ENCODE measurements at regions not wholly inside any gene's neighbourhood (a gene's known extent, or its start where the extent isn't known, plus 50 kb on each side); places are given as distances from the start of the nearest gene placed in this dataset.

DNA sequence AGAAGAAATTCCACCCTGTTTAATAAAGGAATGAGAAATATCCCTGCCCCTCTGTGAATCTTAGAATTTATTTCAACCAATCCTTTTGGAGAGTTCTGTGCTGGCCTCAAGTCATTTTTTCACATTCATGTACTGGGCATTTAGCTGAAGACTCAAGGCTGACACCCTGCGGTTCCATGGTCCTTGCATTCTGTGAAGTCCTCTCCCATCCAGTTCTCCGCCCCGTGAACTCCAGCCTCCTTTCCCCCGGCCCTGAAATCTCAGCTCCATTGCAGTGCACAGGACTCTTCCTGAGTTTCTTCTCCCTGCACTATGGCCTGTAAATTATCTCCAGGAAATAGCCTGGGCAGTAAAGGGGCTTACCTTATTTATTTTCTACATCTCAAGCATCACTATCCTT lies 183.0 kb upstream of the KCND2 start:
- WGBS = 67% methylated on average over 4 of the region's 4 CpGs
- Histone ChIP-seq H3K9me3 (ENCODE audit: control insufficient read depth in 4 of 4, low read length in 3 of 4) (peaks cover 0 to 2% (median 0%) of the 10 kb centered on the region in 4 donors), H3K27ac (ENCODE audit: low read depth in 1 of 2, low read length in 2 of 2) (no peak overlapping the region), H3K4me1 (ENCODE audit: control insufficient read depth in 4 of 4, insufficient read depth in 4 of 4, low read length in 3 of 4) (no peaks in the 10 kb centered on the region), H3K4me3 (ENCODE audit: low read depth in 1 of 3, low read length in 3 of 3) (no peak overlapping the region), H3K36me3 (ENCODE audit: control insufficient read depth in 4 of 4, insufficient read depth in 3 of 4, low read depth in 1 of 4, low read length in 3 of 4) (no peaks in the 10 kb centered on the region), H3K27me3 (ENCODE audit: control insufficient read depth in 4 of 4, insufficient read depth in 4 of 4, low read length in 3 of 4) (no peaks in the 10 kb centered on the region), H3K9ac (ENCODE audit: low read depth in 1 of 2, low read length in 2 of 2) (no peak overlapping the region)
- TF ChIP-seq EGR1 (IDR thresholded peaks at IDR 0.05; ENCODE audit: low read depth in 2 of 2) (no peak), FOXA1 (IDR thresholded peaks at IDR 0.05) (no peak), NR2F2 (IDR thresholded peaks at IDR 0.05) (no peak), FOXA2 (IDR thresholded peaks at IDR 0.05) (no peak)
- TF ChIP-seq, protein P1, sequence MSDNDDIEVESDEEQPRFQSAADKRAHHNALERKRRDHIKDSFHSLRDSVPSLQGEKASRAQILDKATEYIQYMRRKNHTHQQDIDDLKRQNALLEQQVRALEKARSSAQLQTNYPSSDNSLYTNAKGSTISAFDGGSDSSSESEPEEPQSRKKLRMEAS (IDR thresholded peaks at IDR 0.05) = no peak
- TF ChIP-seq, protein P2, sequence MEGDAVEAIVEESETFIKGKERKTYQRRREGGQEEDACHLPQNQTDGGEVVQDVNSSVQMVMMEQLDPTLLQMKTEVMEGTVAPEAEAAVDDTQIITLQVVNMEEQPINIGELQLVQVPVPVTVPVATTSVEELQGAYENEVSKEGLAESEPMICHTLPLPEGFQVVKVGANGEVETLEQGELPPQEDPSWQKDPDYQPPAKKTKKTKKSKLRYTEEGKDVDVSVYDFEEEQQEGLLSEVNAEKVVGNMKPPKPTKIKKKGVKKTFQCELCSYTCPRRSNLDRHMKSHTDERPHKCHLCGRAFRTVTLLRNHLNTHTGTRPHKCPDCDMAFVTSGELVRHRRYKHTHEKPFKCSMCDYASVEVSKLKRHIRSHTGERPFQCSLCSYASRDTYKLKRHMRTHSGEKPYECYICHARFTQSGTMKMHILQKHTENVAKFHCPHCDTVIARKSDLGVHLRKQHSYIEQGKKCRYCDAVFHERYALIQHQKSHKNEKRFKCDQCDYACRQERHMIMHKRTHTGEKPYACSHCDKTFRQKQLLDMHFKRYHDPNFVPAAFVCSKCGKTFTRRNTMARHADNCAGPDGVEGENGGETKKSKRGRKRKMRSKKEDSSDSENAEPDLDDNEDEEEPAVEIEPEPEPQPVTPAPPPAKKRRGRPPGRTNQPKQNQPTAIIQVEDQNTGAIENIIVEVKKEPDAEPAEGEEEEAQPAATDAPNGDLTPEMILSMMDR (IDR thresholded peaks at IDR 0.05; ENCODE audit: low read depth, low read length, missing input control) = no peak
- TF ChIP-seq, protein P3, sequence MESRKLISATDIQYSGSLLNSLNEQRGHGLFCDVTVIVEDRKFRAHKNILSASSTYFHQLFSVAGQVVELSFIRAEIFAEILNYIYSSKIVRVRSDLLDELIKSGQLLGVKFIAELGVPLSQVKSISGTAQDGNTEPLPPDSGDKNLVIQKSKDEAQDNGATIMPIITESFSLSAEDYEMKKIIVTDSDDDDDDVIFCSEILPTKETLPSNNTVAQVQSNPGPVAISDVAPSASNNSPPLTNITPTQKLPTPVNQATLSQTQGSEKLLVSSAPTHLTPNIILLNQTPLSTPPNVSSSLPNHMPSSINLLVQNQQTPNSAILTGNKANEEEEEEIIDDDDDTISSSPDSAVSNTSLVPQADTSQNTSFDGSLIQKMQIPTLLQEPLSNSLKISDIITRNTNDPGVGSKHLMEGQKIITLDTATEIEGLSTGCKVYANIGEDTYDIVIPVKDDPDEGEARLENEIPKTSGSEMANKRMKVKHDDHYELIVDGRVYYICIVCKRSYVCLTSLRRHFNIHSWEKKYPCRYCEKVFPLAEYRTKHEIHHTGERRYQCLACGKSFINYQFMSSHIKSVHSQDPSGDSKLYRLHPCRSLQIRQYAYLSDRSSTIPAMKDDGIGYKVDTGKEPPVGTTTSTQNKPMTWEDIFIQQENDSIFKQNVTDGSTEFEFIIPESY (IDR thresholded peaks at IDR 0.05) = no peak
- DNase-seq (ENCODE audit: low spot score) = no peak

DNA sequence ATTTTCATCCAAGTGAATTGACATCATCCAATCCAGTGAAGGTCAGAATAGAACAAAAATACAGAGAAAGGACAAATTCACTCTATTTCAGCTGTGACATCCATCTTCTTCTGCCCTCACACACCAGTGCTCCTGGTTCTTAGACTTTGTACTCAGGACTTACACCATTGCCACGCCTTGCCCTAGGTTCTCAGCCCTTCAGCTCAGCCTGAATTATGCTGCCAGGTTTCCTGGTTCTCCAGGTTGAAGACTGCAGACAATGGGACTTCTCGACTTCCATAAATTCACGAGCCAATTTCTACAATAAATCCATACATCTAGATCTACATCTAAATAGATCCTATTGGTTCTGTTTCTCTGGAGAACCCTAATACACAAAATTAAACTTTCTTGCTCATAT lies 181.2 kb upstream of the KCND2 start:
- Histone ChIP-seq H3K4me1 (ENCODE audit: control insufficient read depth in 4 of 4, insufficient read depth in 4 of 4, low read length in 3 of 4) (no peaks in the 10 kb centered on the region), H3K9ac (ENCODE audit: low read depth in 1 of 2, low read length in 2 of 2) (no peak overlapping the region), H3K4me3 (ENCODE audit: low read depth in 1 of 3, low read length in 3 of 3) (no peak overlapping the region), H3K36me3 (ENCODE audit: control insufficient read depth in 4 of 4, insufficient read depth in 3 of 4, low read depth in 1 of 4, low read length in 3 of 4) (no peaks in the 10 kb centered on the region), H3K9me3 (ENCODE audit: control insufficient read depth in 4 of 4, low read length in 3 of 4) (peaks cover 0 to 2% (median 0%) of the 10 kb centered on the region in 4 donors), H3K27me3 (ENCODE audit: control insufficient read depth in 4 of 4, insufficient read depth in 4 of 4, low read length in 3 of 4) (no peaks in the 10 kb centered on the region), H3K27ac (ENCODE audit: low read depth in 1 of 2, low read length in 2 of 2) (no peak overlapping the region)
- WGBS = 69% methylated on average over 3 of the region's 3 CpGs
- DNase-seq (ENCODE audit: low spot score) = no peak
- TF ChIP-seq, protein P4, sequence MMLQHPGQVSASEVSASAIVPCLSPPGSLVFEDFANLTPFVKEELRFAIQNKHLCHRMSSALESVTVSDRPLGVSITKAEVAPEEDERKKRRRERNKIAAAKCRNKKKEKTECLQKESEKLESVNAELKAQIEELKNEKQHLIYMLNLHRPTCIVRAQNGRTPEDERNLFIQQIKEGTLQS (IDR thresholded peaks at IDR 0.05) = no peak
- TF ChIP-seq, protein P1 (IDR thresholded peaks at IDR 0.05) = no peak
- TF ChIP-seq, protein P5, sequence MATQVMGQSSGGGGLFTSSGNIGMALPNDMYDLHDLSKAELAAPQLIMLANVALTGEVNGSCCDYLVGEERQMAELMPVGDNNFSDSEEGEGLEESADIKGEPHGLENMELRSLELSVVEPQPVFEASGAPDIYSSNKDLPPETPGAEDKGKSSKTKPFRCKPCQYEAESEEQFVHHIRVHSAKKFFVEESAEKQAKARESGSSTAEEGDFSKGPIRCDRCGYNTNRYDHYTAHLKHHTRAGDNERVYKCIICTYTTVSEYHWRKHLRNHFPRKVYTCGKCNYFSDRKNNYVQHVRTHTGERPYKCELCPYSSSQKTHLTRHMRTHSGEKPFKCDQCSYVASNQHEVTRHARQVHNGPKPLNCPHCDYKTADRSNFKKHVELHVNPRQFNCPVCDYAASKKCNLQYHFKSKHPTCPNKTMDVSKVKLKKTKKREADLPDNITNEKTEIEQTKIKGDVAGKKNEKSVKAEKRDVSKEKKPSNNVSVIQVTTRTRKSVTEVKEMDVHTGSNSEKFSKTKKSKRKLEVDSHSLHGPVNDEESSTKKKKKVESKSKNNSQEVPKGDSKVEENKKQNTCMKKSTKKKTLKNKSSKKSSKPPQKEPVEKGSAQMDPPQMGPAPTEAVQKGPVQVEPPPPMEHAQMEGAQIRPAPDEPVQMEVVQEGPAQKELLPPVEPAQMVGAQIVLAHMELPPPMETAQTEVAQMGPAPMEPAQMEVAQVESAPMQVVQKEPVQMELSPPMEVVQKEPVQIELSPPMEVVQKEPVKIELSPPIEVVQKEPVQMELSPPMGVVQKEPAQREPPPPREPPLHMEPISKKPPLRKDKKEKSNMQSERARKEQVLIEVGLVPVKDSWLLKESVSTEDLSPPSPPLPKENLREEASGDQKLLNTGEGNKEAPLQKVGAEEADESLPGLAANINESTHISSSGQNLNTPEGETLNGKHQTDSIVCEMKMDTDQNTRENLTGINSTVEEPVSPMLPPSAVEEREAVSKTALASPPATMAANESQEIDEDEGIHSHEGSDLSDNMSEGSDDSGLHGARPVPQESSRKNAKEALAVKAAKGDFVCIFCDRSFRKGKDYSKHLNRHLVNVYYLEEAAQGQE (IDR thresholded peaks at IDR 0.05) = no peak
- TF ChIP-seq EGR1 (IDR thresholded peaks at IDR 0.05; ENCODE audit: low read depth in 2 of 2) = no peak
- no peak for TF ChIP-seq JUND (IDR thresholded peaks at IDR 0.05)
- TF ChIP-seq YY1 (IDR thresholded peaks at IDR 0.05) = no peak
- TF ChIP-seq SP1 (IDR thresholded peaks at IDR 0.05) = no peak
- TF ChIP-seq, protein P2 (IDR thresholded peaks at IDR 0.05; ENCODE audit: low read depth, low read length, missing input control) = no peak
- no peak for TF ChIP-seq FOXA2 (IDR thresholded peaks at IDR 0.05)

All from liver (tissue), 8 donors.